C4-2B (cell line): ENCODE measurements at regions not wholly inside any gene's neighbourhood (a gene's known extent, or its start where the extent isn't known, plus 50 kb on each side); places are given as distances from the start of the nearest gene placed in this dataset.

Experiments
- ZFX ChIP-seq: fragments of 450-650 bp; IDR thresholded peaks from 2 replicates; pipeline ENCODE4 v1.6.1; 2017
- TF ChIP-seq, protein P1 (sequence below): fragments of 450-650 bp; conservative IDR thresholded peaks from 2 replicates; pipeline ENCODE4 v1.5.1; 2017; ENCODE audit warnings: mild to moderate bottlenecking

DNA sequence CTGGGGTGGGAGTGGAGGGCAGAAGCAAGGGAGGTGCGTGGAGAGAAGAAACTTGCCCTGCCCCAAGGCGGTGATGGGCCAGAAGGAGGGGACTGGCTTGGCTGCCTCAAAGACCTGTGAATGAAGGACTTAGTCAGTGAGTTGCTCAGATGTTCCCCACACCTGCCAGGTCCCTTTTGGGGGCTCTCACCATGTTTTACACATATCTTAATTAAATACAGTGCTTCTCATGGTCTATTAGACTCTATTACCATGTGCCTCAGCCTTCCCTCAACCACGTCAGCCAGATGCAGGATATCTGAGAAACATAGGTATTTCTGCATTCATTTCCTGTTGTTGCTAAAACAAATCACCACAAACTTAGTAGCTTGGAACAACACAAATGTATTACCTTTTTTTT lies 429.5 kb downstream of the BUD13 start:
- TF ChIP-seq, protein P1, sequence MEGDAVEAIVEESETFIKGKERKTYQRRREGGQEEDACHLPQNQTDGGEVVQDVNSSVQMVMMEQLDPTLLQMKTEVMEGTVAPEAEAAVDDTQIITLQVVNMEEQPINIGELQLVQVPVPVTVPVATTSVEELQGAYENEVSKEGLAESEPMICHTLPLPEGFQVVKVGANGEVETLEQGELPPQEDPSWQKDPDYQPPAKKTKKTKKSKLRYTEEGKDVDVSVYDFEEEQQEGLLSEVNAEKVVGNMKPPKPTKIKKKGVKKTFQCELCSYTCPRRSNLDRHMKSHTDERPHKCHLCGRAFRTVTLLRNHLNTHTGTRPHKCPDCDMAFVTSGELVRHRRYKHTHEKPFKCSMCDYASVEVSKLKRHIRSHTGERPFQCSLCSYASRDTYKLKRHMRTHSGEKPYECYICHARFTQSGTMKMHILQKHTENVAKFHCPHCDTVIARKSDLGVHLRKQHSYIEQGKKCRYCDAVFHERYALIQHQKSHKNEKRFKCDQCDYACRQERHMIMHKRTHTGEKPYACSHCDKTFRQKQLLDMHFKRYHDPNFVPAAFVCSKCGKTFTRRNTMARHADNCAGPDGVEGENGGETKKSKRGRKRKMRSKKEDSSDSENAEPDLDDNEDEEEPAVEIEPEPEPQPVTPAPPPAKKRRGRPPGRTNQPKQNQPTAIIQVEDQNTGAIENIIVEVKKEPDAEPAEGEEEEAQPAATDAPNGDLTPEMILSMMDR, result no peak
- no peak for TF ChIP-seq ZFX
